T-helper 9 cell (primary cell): ENCODE measurements at regions not wholly inside any gene's neighbourhood (a gene's known extent, or its start where the extent isn't known, plus 50 kb on each side); places are given as distances from the start of the nearest gene placed in this dataset.

ENCODE experiments used
- DNase-seq: peaks from one replicate; pipeline ENCODE4 v3.0.0-alpha.2; 2020

- no peak for DNase-seq
Measured at GRCh38 chr3:182739619-182740018, 53.7 kb upstream of the ATP11B start.

- no peak for DNase-seq
Measured at GRCh38 chr3:182740710-182741109, 52.6 kb upstream of the ATP11B start.

GRCh38 chr3:182741214-182741613, 52.1 kb upstream of the ATP11B start:
- no peak for DNase-seq
